H9 (cell line): ENCODE measurements at regions not wholly inside any gene's neighbourhood (a gene's known extent, or its start where the extent isn't known, plus 50 kb on each side); places are given as distances from the start of the nearest gene placed in this dataset.
A peak's percentile ranks its signal among the peaks of the same experiment; 100 is the strongest.

Experiments used
- DNase-seq: peaks from one replicate; pipeline ENCODE4 v3.0.0-alpha.2; 2017
- H2AFZ ChIP-seq: one replicate; pipeline ENCODE4 v1.6.1; 2013; ENCODE audit warnings: mild to moderate bottlenecking, low read length, control low read depth, moderate library complexity
- H2AK5ac ChIP-seq: 2 replicates; pipeline ENCODE4 v1.6.1; 2013; ENCODE audit warnings: low read length, control low read depth, mixed read lengths; ENCODE audit not compliant: insufficient read length
- H2BK120ac ChIP-seq: one replicate; pipeline ENCODE4 v1.6.1; 2013; ENCODE audit warnings: low read depth, mild to moderate bottlenecking, low read length, control low read depth, inconsistent platforms; ENCODE audit not compliant: poor library complexity, severe bottlenecking
- H2BK12ac ChIP-seq: 2 replicates; pipeline ENCODE4 v1.6.1; 2013; ENCODE audit warnings: low read length, control low read depth, mixed read lengths, low read depth; ENCODE audit not compliant: insufficient read length
- H2BK15ac ChIP-seq: 2 replicates; pipeline ENCODE4 v1.6.1; 2013; ENCODE audit warnings: low read depth, low read length, control low read depth
- H2BK20ac ChIP-seq: one replicate; pipeline ENCODE4 v1.6.1; 2013; ENCODE audit warnings: low read depth, mild to moderate bottlenecking, low read length, control low read depth, inconsistent platforms; ENCODE audit not compliant: poor library complexity, severe bottlenecking
- H2BK5ac ChIP-seq: 2 replicates; pipeline ENCODE4 v1.6.1; 2013; ENCODE audit warnings: low read length, control low read depth, mixed read lengths; ENCODE audit not compliant: insufficient read length
- H3K14ac ChIP-seq: 2 replicates; pipeline ENCODE4 v1.6.1; 2013; ENCODE audit warnings: low read length, control low read depth; ENCODE audit not compliant: insufficient read depth
- H3K18ac ChIP-seq: 2 replicates; pipeline ENCODE4 v1.6.1; 2013; ENCODE audit warnings: low read depth, mild to moderate bottlenecking, mixed read lengths, low read length, control low read depth; ENCODE audit not compliant: insufficient read length
- H3K23ac ChIP-seq: 2 replicates; pipeline ENCODE4 v1.6.1; 2013; ENCODE audit warnings: low read length, control low read depth, mixed read lengths, low read depth; ENCODE audit not compliant: insufficient read length
- H3K23me2 ChIP-seq: 2 replicates; pipeline ENCODE4 v1.6.1; 2013; ENCODE audit warnings: low read depth, mild to moderate bottlenecking, mixed read lengths, low read length, control low read depth; ENCODE audit not compliant: insufficient read length, poor library complexity, severe bottlenecking
- H3K27ac ChIP-seq: 2 replicates; pipeline ENCODE4 v1.5.1; 2013; ENCODE audit warnings: low read length, control low read depth, mixed read lengths, low read depth; ENCODE audit not compliant: insufficient read length
- H3K27me3 ChIP-seq: 2 replicates; pipeline ENCODE4 v1.6.1; 2013; ENCODE audit warnings: low read length, control low read depth, inconsistent platforms; ENCODE audit not compliant: insufficient read depth
- H3K4ac ChIP-seq: 2 replicates; pipeline ENCODE4 v1.6.1; 2013; ENCODE audit warnings: low read depth, mild to moderate bottlenecking, control low read depth, inconsistent platforms, low read length, moderate library complexity
- H3K4me1 ChIP-seq: 2 replicates; pipeline ENCODE4 v1.6.1; 2013; ENCODE audit warnings: low read length, control low read depth, inconsistent platforms; ENCODE audit not compliant: insufficient read depth
- H3K4me2 ChIP-seq: 2 replicates; pipeline ENCODE4 v1.6.1; 2013; ENCODE audit warnings: low read length, control low read depth, mixed read lengths; ENCODE audit not compliant: insufficient read length, insufficient read depth
- H3K56ac ChIP-seq: 2 replicates; pipeline ENCODE4 v1.6.1; 2013; ENCODE audit warnings: low read depth, mild to moderate bottlenecking, mixed read lengths, low read length, control low read depth; ENCODE audit not compliant: insufficient read length
- H3K79me1 ChIP-seq: 2 replicates; pipeline ENCODE4 v1.6.1; 2013; ENCODE audit warnings: low read depth, mild to moderate bottlenecking, moderate library complexity, low read length, control low read depth, inconsistent platforms; ENCODE audit not compliant: insufficient read depth, poor library complexity, severe bottlenecking
- H3K79me2 ChIP-seq: 2 replicates; pipeline ENCODE4 v1.6.1; 2013; ENCODE audit warnings: low read length, control low read depth, inconsistent platforms; ENCODE audit not compliant: insufficient read depth
- H3K9ac ChIP-seq: 2 replicates; pipeline ENCODE4 v1.6.1; 2013; ENCODE audit warnings: low read length, control low read depth, mixed read lengths; ENCODE audit not compliant: insufficient read length; ENCODE audit errors: extremely low read depth
- H3K9me3 ChIP-seq: one replicate; pipeline ENCODE4 v1.6.1; 2013; ENCODE audit warnings: low read depth, low read length, inconsistent platforms; ENCODE audit not compliant: control insufficient read depth
- H3T11ph ChIP-seq: one replicate; pipeline ENCODE4 v1.6.1; 2013; ENCODE audit warnings: mild to moderate bottlenecking, low read length, control low read depth, inconsistent platforms
- H4K20me1 ChIP-seq: one replicate; pipeline ENCODE4 v1.6.1; 2013; ENCODE audit not compliant: control insufficient read depth, insufficient read length, insufficient read depth
- H4K5ac ChIP-seq: 2 replicates; pipeline ENCODE4 v1.6.1; 2013; ENCODE audit warnings: low read depth, mild to moderate bottlenecking, mixed read lengths, low read length, control low read depth; ENCODE audit not compliant: insufficient read length
- H4K8ac ChIP-seq: replicated peaks from 2 replicates; pipeline ENCODE4 v1.6.1; 2013; ENCODE audit warnings: low read length, control low read depth, mixed read lengths, low read depth; ENCODE audit not compliant: insufficient read length
- H4K91ac ChIP-seq: 2 replicates; pipeline ENCODE4 v1.6.1; 2013; ENCODE audit warnings: low read depth, mild to moderate bottlenecking, moderate library complexity, mixed read lengths, low read length, control low read depth; ENCODE audit not compliant: insufficient read length
- H3K27ac Mint-ChIP-seq, 3 experiments: 2 replicates in 2 of 3; 3 replicates in 1 of 3; pipeline ENCODE4 v1.8.0; 2020 to 2021; ENCODE audit warnings: mixed read lengths in 3 of 3, mild to moderate bottlenecking in 1 of 3, moderate library complexity in 1 of 3
- H3K27me3 Mint-ChIP-seq: 2 replicates; pipeline ENCODE4 v1.8.0; 2021; ENCODE audit warnings: low read depth, mild to moderate bottlenecking, moderate library complexity, mixed read lengths
- H3K36me3 Mint-ChIP-seq, 3 experiments: 2 replicates in 2 of 3; 3 replicates in 1 of 3; pipeline ENCODE4 v1.8.0; 2020 to 2021; ENCODE audit warnings: low read depth in 3 of 3, mixed read lengths in 3 of 3; ENCODE audit not compliant: insufficient read depth in 1 of 3
- H3K4me1 Mint-ChIP-seq, 2 experiments: 2 replicates each; pipeline ENCODE4 v1.8.0; 2020; ENCODE audit warnings: mixed read lengths in 2 of 2
- H3K4me3 Mint-ChIP-seq, 2 experiments: 2 replicates in 1 of 2; 3 replicates in 1 of 2; pipeline ENCODE4 v1.8.0; 2020 to 2021; ENCODE audit warnings: mild to moderate bottlenecking in 2 of 2, mixed read lengths in 2 of 2, moderate library complexity in 1 of 2
- H3K9me3 Mint-ChIP-seq, 2 experiments: 2 replicates in 1 of 2; 3 replicates in 1 of 2; pipeline ENCODE4 v1.8.0; 2020; ENCODE audit warnings: mild to moderate bottlenecking in 2 of 2, mixed read lengths in 2 of 2, moderate library complexity in 1 of 2
- WGBS: extraction: QIAGEN DNeasy Blood & Tissue Kit; methylation state at CpG from one replicate; pipeline ENCODE4 v1.1.7; 2013; ENCODE audit warnings: missing lambda C conversion rate, low lambda C conversion rate, mixed read lengths; ENCODE audit not compliant: insufficient read length; ENCODE audit errors: extremely low coverage; 5-methylcytosine and 5-hydroxymethylcytosine counted together
- TF ChIP-seq, protein P1 (sequence below): fragments of 200-600 bp; sonication (generic); conservative IDR thresholded peaks from 3 replicates; pipeline ENCODE4 v1.8.0; 2021; ENCODE audit warnings: antibody characterized with exemption, mild to moderate bottlenecking

DNA sequence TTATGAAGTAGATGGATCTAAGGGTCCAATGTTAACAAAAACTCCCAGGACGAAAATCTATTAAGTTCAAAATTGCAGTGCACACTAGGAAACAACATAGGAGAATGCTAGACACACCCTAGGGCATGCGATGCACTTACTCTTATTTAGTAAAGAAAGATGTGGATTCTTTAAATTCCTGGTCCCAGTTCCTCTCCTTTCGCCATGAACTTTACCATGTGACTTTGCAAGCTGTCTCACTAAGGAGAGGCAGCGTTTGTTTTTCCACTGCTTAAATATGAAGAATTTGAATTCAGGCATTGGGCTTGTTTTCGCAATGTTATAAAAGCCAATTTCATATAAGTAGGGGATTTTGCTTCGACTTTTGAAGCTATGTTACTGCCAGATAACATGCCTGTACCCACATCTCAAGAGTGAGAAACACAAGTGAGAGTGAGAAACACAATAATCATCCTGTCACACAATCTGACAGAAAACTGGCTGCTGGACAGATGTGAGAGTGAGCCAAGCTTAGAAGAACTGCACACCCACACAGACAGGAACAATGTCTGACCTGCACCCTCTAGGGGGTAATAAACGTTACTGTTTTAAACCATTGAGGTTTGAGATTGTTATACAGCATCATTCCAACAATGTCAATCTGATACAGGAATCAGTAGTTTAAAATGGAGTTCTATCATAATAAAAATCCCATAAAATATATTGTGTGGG lies 1308.4 kb downstream of the SLITRK5 start:
- Mint-ChIP-seq H3K27me3 (no peaks in the 10 kb centered on the region), H3K4me1 (peaks cover 0 to 5% of the 10 kb centered on the region in 2 experiments; a peak in 2 of 4 replicates), H3K9me3 (no peaks in the 10 kb centered on the region), H3K36me3 (no peaks in the 10 kb centered on the region), H3K27ac (peak overlapping the region in 1 of 3 experiments; percentile 20; a peak in 1 of 7 replicates), H3K4me3 (no peak overlapping the region)
- Histone ChIP-seq H2BK12ac (no peak overlapping the region), H3K4me2 (no peak overlapping the region), H3K4ac (no peak overlapping the region), H2AK5ac (no peak overlapping the region), H2AFZ (no peak overlapping the region), H4K91ac (no peak overlapping the region), H4K8ac (no peak overlapping the region), H3K27ac (no peak overlapping the region), H4K5ac (no peak overlapping the region), H3K79me2 (no peaks in the 10 kb centered on the region), H3T11ph (no peak overlapping the region), H3K14ac (no peak overlapping the region), H3K9me3 (no peaks in the 10 kb centered on the region), H3K18ac (no peak overlapping the region), H4K20me1 (no peaks in the 10 kb centered on the region), H3K23me2 (no peaks in the 10 kb centered on the region), H2BK5ac (no peak overlapping the region), H3K4me1 (no peaks in the 10 kb centered on the region), H2BK120ac (no peak overlapping the region), H2BK20ac (no peak overlapping the region), H3K23ac (no peak overlapping the region), H3K27me3 (no peaks in the 10 kb centered on the region), H3K79me1 (no peaks in the 10 kb centered on the region), H3K9ac (no peak overlapping the region), H2BK15ac (no peak overlapping the region), H3K56ac (no peak overlapping the region)
- no peak for DNase-seq
- no CpG with 5 or more reads among the region's 7 CpGs for WGBS
- TF ChIP-seq, protein P1, sequence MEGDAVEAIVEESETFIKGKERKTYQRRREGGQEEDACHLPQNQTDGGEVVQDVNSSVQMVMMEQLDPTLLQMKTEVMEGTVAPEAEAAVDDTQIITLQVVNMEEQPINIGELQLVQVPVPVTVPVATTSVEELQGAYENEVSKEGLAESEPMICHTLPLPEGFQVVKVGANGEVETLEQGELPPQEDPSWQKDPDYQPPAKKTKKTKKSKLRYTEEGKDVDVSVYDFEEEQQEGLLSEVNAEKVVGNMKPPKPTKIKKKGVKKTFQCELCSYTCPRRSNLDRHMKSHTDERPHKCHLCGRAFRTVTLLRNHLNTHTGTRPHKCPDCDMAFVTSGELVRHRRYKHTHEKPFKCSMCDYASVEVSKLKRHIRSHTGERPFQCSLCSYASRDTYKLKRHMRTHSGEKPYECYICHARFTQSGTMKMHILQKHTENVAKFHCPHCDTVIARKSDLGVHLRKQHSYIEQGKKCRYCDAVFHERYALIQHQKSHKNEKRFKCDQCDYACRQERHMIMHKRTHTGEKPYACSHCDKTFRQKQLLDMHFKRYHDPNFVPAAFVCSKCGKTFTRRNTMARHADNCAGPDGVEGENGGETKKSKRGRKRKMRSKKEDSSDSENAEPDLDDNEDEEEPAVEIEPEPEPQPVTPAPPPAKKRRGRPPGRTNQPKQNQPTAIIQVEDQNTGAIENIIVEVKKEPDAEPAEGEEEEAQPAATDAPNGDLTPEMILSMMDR, result no peak
